Tibial nerve (tissue), 4 donors: ENCODE measurements at regions not wholly inside any gene's neighbourhood (a gene's known extent, or its start where the extent isn't known, plus 50 kb on each side); places are given as distances from the start of the nearest gene placed in this dataset.

Experiments used
- EP300 ChIP-seq, 2 donors: sonication (generic); formaldehyde crosslinking; IDR thresholded peaks; one replicate each; pipeline ENCODE4 v1.6.1; 2017; ENCODE audit warnings: antibody characterized with exemption in 2 of 2, mild to moderate bottlenecking in 1 of 2
- POLR2A ChIP-seq, 2 donors: fragments of 450-650 bp; IDR thresholded peaks; one replicate each; pipeline ENCODE4 v1.6.1; 2017; ENCODE audit warnings: antibody characterized with exemption in 2 of 2, mild to moderate bottlenecking in 2 of 2, moderate library complexity in 2 of 2
- TF ChIP-seq, protein P1 (sequence below), 5 experiments: fragments of 200-600 bp in 3 of 5; fragments of 450-650 bp in 2 of 5; sonication (generic) in 3 of 5; IDR thresholded peaks; one replicate each; pipeline ENCODE4 v1.5.1; 2016 to 2019; ENCODE audit warnings: antibody characterized with exemption in 5 of 5, mild to moderate bottlenecking in 3 of 5, moderate library complexity in 2 of 5

DNA sequence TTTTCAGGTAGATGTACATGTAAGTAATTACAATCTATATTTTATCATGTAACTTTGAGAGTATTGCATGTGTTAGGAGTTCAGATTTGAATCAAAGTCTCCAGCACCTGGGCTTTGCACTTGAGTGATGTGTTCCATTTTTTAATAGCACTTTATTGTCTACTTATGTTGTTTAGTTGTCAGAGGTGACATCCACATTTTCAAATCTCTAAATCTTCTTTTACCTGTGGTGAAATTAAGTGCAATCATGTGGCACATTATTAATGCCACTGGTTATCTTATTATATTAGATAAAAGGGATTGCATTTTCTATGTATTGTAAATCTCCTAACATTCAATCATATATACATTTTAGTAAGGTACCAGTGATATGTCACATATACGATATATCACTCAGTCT, 333.4 kb downstream of the AASDHPPT start:
- TF ChIP-seq, protein P1, sequence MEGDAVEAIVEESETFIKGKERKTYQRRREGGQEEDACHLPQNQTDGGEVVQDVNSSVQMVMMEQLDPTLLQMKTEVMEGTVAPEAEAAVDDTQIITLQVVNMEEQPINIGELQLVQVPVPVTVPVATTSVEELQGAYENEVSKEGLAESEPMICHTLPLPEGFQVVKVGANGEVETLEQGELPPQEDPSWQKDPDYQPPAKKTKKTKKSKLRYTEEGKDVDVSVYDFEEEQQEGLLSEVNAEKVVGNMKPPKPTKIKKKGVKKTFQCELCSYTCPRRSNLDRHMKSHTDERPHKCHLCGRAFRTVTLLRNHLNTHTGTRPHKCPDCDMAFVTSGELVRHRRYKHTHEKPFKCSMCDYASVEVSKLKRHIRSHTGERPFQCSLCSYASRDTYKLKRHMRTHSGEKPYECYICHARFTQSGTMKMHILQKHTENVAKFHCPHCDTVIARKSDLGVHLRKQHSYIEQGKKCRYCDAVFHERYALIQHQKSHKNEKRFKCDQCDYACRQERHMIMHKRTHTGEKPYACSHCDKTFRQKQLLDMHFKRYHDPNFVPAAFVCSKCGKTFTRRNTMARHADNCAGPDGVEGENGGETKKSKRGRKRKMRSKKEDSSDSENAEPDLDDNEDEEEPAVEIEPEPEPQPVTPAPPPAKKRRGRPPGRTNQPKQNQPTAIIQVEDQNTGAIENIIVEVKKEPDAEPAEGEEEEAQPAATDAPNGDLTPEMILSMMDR (IDR thresholded peaks at IDR 0.05), result no peak
- TF ChIP-seq POLR2A (IDR thresholded peaks at IDR 0.05) (no peak), EP300 (IDR thresholded peaks at IDR 0.05) (no peak)
